ENCODE measurements at regions not wholly inside any gene's neighbourhood (a gene's known extent, or its start where the extent isn't known, plus 50 kb on each side); places are given as distances from the start of the nearest gene placed in this dataset.

GRCh38 chr10:33073641-33074415 lies 115.8 kb upstream of the ITGB1 start:
- no peak for DNase-seq (ENCODE audit: low read depth, low spot score)
- Mint-ChIP-seq H3K4me1 (peaks cover 10% of the 10 kb centered on the region), H3K4me3 (no peak overlapping the region), H3K36me3 (ENCODE audit: low read depth) (no peaks in the 10 kb centered on the region), H3K27me3 (ENCODE audit: low read depth) (no peaks in the 10 kb centered on the region), H3K27ac (ENCODE audit: unreplicated experiment) (no peak overlapping the region), H3K9me3 (peaks cover 14% of the 10 kb centered on the region)
- no peak for TF ChIP-seq CTCF (conservative IDR thresholded peaks at IDR 0.05)

- peaks cover 10% of the 10 kb centered on the region for H3K4me1 Mint-ChIP-seq
- H3K36me3 Mint-ChIP-seq (ENCODE audit: low read depth): no peaks in the 10 kb centered on the region
- no peaks in the 10 kb centered on the region for H3K27me3 Mint-ChIP-seq (ENCODE audit: low read depth)
- no peak for DNase-seq (ENCODE audit: low read depth, low spot score)
- TF ChIP-seq CTCF (conservative IDR thresholded peaks at IDR 0.05): no peak
- no peak overlapping the region for H3K4me3 Mint-ChIP-seq
- H3K9me3 Mint-ChIP-seq: peaks cover 12% of the 10 kb centered on the region
- no peak overlapping the region for H3K27ac Mint-ChIP-seq (ENCODE audit: unreplicated experiment)
Observed at GRCh38 chr10:33071857-33072256, 113.8 kb upstream of the ITGB1 start.

GRCh38 chr10:33070101-33070500 lies 112.1 kb upstream of the ITGB1 start:
- no peak for TF ChIP-seq CTCF (conservative IDR thresholded peaks at IDR 0.05)
- Mint-ChIP-seq H3K4me3 (no peak overlapping the region), H3K36me3 (ENCODE audit: low read depth) (no peaks in the 10 kb centered on the region), H3K27me3 (ENCODE audit: low read depth) (no peaks in the 10 kb centered on the region), H3K9me3 (peaks cover 12% of the 10 kb centered on the region), H3K27ac (ENCODE audit: unreplicated experiment) (no peak overlapping the region), H3K4me1 (peaks cover 10% of the 10 kb centered on the region)
- no peak for DNase-seq (ENCODE audit: low read depth, low spot score)

- Mint-ChIP-seq H3K9me3 (peaks cover 11% of the 10 kb centered on the region), H3K4me3 (no peak overlapping the region), H3K27ac (ENCODE audit: unreplicated experiment) (no peak overlapping the region), H3K36me3 (ENCODE audit: low read depth) (no peaks in the 10 kb centered on the region), H3K4me1 (peaks cover 10% of the 10 kb centered on the region), H3K27me3 (ENCODE audit: low read depth) (no peaks in the 10 kb centered on the region)
- no peak for DNase-seq (ENCODE audit: low read depth, low spot score)
- TF ChIP-seq CTCF (conservative IDR thresholded peaks at IDR 0.05): no peak
Observed at GRCh38 chr10:33067917-33068316, 109.9 kb upstream of the ITGB1 start.

GRCh38 chr10:33067481-33067880 lies 109.5 kb upstream of the ITGB1 start:
- Mint-ChIP-seq H3K4me3 (no peak overlapping the region), H3K36me3 (ENCODE audit: low read depth) (no peaks in the 10 kb centered on the region), H3K4me1 (peaks cover 9% of the 10 kb centered on the region), H3K27me3 (ENCODE audit: low read depth) (no peaks in the 10 kb centered on the region), H3K9me3 (peaks cover 11% of the 10 kb centered on the region), H3K27ac (ENCODE audit: unreplicated experiment) (no peak overlapping the region)
- no peak for TF ChIP-seq CTCF (conservative IDR thresholded peaks at IDR 0.05)
- no peak for DNase-seq (ENCODE audit: low read depth, low spot score)

Data from neural crest cell (in vitro differentiated cells).